ENCODE measurements at regions not wholly inside any gene's neighbourhood (a gene's known extent, or its start where the extent isn't known, plus 50 kb on each side); places are given as distances from the start of the nearest gene placed in this dataset.

GRCh38 chr11:45583981-45584566, 81.3 kb downstream of the CHST1 start:
- no peak for TF ChIP-seq TOX (CRISPR knock-in tag; IDR thresholded peaks at IDR 0.05; ENCODE audit: borderline replicate concordance)
- TF ChIP-seq, protein P1, sequence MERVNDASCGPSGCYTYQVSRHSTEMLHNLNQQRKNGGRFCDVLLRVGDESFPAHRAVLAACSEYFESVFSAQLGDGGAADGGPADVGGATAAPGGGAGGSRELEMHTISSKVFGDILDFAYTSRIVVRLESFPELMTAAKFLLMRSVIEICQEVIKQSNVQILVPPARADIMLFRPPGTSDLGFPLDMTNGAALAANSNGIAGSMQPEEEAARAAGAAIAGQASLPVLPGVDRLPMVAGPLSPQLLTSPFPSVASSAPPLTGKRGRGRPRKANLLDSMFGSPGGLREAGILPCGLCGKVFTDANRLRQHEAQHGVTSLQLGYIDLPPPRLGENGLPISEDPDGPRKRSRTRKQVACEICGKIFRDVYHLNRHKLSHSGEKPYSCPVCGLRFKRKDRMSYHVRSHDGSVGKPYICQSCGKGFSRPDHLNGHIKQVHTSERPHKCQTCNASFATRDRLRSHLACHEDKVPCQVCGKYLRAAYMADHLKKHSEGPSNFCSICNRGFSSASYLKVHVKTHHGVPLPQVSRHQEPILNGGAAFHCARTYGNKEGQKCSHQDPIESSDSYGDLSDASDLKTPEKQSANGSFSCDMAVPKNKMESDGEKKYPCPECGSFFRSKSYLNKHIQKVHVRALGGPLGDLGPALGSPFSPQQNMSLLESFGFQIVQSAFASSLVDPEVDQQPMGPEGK (CRISPR knock-in tag; IDR thresholded peaks at IDR 0.05; ENCODE audit: borderline replicate concordance) = no peak
- no peak for TF ChIP-seq ZFP3 (CRISPR knock-in tag; IDR thresholded peaks at IDR 0.05)
- no peak for TF ChIP-seq CSRNP3 (CRISPR knock-in tag; IDR thresholded peaks at IDR 0.05)
- TF ChIP-seq RARB (CRISPR knock-in tag; IDR thresholded peaks at IDR 0.05) = no peak
- TF ChIP-seq ARNTL (CRISPR knock-in tag; IDR thresholded peaks at IDR 0.05; ENCODE audit: borderline replicate concordance, low read depth) = no peak
- TF ChIP-seq ZNF70 (CRISPR knock-in tag; IDR thresholded peaks at IDR 0.05) = no peak
